ENCODE measurements at regions not wholly inside any gene's neighbourhood (a gene's known extent, or its start where the extent isn't known, plus 50 kb on each side); places are given as distances from the start of the nearest gene placed in this dataset.

- H3K79me2 ChIP-seq (ENCODE audit: low read length) = no peaks in the 10 kb centered on the region
- no peak overlapping the region for H3K4me3 ChIP-seq (ENCODE audit: low read length)
- ChIA-PET POLR2A (ENCODE audit: unreplicated experiment) (no interaction called here), CTCF (no interaction called here)
- no peaks in the 10 kb centered on the region for H4K20me1 ChIP-seq (ENCODE audit: low read length)
- H3K9ac ChIP-seq (ENCODE audit: low read length) = no peak overlapping the region
- no peaks in the 10 kb centered on the region for H3F3A ChIP-seq (ENCODE audit: low read length, unreplicated experiment)
- no peaks in the 10 kb centered on the region for H3K9me2 ChIP-seq (replicated peaks; ENCODE audit: low read length)
- ATAC-seq (no peak), DNase-seq (no peak)
- no peak for TF ChIP-seq EZH2phosphoT487 (IDR thresholded peaks at IDR 0.05; ENCODE audit: borderline replicate concordance, low read length)
- no peak for TF ChIP-seq CTCF (conservative IDR thresholded peaks at IDR 0.05; ENCODE audit: low read depth, low read length)
- no peak for TF ChIP-seq EZH2 (IDR thresholded peaks at IDR 0.05; ENCODE audit: low read length, unreplicated experiment)
- H3K27ac ChIP-seq (ENCODE audit: low read length) = no peak overlapping the region
- H2AFZ ChIP-seq (ENCODE audit: low read length) = no peak overlapping the region
- BruUV-seq (replicated peaks) = no TSS peak
- intact Hi-C loops (cut with micrococcal nuclease) = no loop called here
- peaks cover 29% of the 10 kb centered on the region for H3K4me1 ChIP-seq (ENCODE audit: insufficient read depth, low read length)
- H3K27me3 ChIP-seq (ENCODE audit: low read length) = no peaks in the 10 kb centered on the region
- no peak overlapping the region for H3K4me2 ChIP-seq (ENCODE audit: low read length)
- no peaks in the 10 kb centered on the region for H3K36me3 ChIP-seq (ENCODE audit: low read depth, low read length)
- H3K9me3 ChIP-seq (ENCODE audit: low read length) = no peaks in the 10 kb centered on the region
These were observed 123.4 kb upstream of the ARHGAP42 start for GRCh38 chr11:100563541-100564280.

- TF ChIP-seq CTCF (conservative IDR thresholded peaks at IDR 0.05; ENCODE audit: low read depth, low read length) (no peak), EZH2phosphoT487 (IDR thresholded peaks at IDR 0.05; ENCODE audit: borderline replicate concordance, low read length) (no peak), EZH2 (IDR thresholded peaks at IDR 0.05; ENCODE audit: low read length, unreplicated experiment) (no peak)
- Histone ChIP-seq H3K4me3 (ENCODE audit: low read length) (no peak overlapping the region), H3K9me3 (ENCODE audit: low read length) (no peaks in the 10 kb centered on the region), H3K4me2 (ENCODE audit: low read length) (no peak overlapping the region), H3K9me2 (replicated peaks; ENCODE audit: low read length) (no peaks in the 10 kb centered on the region), H3F3A (ENCODE audit: low read length, unreplicated experiment) (no peaks in the 10 kb centered on the region), H3K27me3 (ENCODE audit: low read length) (no peaks in the 10 kb centered on the region), H3K9ac (ENCODE audit: low read length) (no peak overlapping the region), H3K27ac (ENCODE audit: low read length) (no peak overlapping the region), H3K79me2 (ENCODE audit: low read length) (no peaks in the 10 kb centered on the region), H2AFZ (ENCODE audit: low read length) (no peak overlapping the region), H4K20me1 (ENCODE audit: low read length) (no peaks in the 10 kb centered on the region), H3K36me3 (ENCODE audit: low read depth, low read length) (no peaks in the 10 kb centered on the region), H3K4me1 (ENCODE audit: insufficient read depth, low read length) (peaks cover 27% of the 10 kb centered on the region)
- no peak for ATAC-seq
- intact Hi-C loops (cut with micrococcal nuclease) = no loop called here
- POLR2A ChIA-PET (ENCODE audit: unreplicated experiment) = no interaction called here
- CTCF ChIA-PET = no interaction called here
- DNase-seq = no peak
- no TSS peak for BruUV-seq (replicated peaks)
These were observed 113.1 kb upstream of the ARHGAP42 start for GRCh38 chr11:100573911-100574513.

Data from PC-3 (cell line).